H1 (cell line): ENCODE measurements at regions not wholly inside any gene's neighbourhood (a gene's known extent, or its start where the extent isn't known, plus 50 kb on each side); places are given as distances from the start of the nearest gene placed in this dataset.

Source experiments
- BRCA1 ChIP-seq: IDR thresholded peaks from 2 replicates; pipeline ENCODE4 v1.6.1; 2012; ENCODE audit warnings: low read depth, low read length, improper control_type of control experiment

DNA sequence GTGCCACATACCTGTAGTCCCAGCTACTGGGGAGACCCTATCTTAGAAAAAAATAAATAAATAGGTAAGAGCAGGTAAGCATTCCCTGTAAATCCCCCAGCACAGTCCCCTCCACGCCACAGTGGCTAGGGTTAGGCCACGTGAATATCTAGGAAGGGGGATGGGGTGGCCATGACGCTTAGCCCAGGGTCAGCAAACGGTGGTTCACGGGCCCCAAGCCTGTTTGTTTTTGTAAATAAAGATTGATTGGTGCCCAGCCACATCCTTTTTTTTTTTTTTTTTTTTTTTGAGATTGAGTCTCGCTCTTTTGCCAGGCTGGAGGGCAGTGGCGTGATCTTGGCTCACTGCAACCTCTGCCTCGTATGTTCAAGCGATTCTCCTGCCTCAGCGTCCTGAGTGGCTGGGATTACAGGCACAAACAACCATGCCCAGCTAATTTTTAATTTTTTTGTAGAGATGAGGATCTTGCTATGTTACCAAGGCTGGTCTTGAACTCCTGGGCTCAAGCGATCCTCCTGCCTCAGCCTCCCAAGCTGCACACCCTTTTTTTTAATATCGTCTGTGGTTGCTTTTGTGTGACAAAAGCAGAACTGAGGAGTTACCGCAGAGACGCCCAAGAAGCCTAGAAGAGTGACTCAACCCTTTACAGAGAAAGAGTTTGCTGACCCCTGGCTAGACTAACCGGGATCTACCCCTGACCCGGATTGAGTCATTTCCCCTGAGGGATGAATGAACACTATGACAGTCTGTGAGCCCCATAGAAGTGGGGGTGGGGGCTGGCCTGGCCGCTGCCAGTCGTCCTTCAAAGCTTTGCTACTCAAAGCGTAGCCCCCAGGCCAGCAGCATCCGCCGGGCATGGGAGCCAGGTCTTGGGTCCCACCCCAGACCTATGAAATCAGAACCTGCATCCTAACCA lies 113.7 kb upstream of the NCOR2 start (continued):
- no peak for TF ChIP-seq BRCA1
